Pons (tissue), 1 donor: ENCODE measurements at regions not wholly inside any gene's neighbourhood (a gene's known extent, or its start where the extent isn't known, plus 50 kb on each side); places are given as distances from the start of the nearest gene placed in this dataset.

ENCODE experiments used
- DNase-seq: peaks from one replicate; pipeline ENCODE4 v3.0.0-alpha.2; 2016; ENCODE audit warnings: low spot score

GRCh38 chr15:69576948-69577351, 124.3 kb downstream of the RPLP1 start:
- DNase-seq: no peak

- DNase-seq: no peak
These were observed 124.8 kb downstream of the RPLP1 start for GRCh38 chr15:69577397-69577796.

GRCh38 chr15:69578252-69578651, 125.6 kb downstream of the RPLP1 start:
- DNase-seq: no peak

- no peak for DNase-seq
These were observed 126.4 kb downstream of the RPLP1 start for GRCh38 chr15:69578787-69579583.

- no peak for DNase-seq
These were observed 127.5 kb downstream of the RPLP1 start for GRCh38 chr15:69579950-69580618.

- no peak for DNase-seq
These were observed 131.0 kb downstream of the RPLP1 start for GRCh38 chr15:69583626-69584025.

GRCh38 chr15:69585937-69586336, 133.3 kb downstream of the RPLP1 start:
- no peak for DNase-seq

DNA sequence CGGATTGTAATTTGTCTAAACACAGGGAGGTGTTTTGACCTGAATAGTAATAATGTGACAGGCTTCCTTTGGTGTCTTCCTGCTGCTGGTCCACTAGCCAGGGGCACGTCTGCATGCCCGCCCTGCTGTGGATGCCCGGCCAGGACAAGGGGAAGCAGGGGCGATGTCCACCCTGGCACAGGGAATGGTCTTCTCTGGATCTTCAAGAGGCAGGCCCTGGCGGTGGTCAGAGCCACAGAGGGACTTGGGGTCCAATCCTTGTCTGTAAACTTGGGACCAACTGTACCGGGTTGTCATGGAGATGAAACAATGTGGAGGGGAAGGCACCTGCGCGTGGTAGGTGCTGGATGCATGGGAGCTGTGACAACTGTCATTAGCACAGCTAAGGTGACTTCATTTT, 134.1 kb downstream of the RPLP1 start:
- DNase-seq: no peak

- DNase-seq: no peak
These were observed 135.3 kb downstream of the RPLP1 start for GRCh38 chr15:69587723-69588426.

DNA sequence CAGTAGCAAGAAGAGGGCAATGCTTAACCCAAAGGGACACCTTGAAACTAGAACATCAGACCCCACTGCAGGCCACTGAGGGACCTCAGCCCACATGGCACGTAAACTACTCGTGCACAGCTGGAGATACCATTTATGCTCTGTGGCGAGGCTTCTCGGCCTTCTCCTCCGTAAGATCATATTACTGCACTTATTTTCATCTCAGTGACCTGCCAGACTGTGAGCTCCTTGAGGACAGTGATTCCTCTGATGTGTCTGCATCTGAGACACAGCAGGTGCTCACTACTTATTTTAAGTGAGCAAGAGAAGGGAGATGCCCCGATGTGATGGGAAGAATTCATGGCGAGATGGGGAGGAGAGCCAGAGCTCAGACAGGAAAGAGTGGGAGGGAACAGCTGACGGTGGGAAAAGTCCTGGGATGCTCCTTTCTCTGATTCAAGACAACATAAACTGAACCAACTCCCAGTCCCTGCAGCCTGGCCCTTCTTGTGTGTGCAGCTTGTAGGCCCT, 137.6 kb downstream of the RPLP1 start:
- no peak for DNase-seq

- no peak for DNase-seq
These were observed 138.4 kb downstream of the RPLP1 start for GRCh38 chr15:69590932-69591524.

DNA sequence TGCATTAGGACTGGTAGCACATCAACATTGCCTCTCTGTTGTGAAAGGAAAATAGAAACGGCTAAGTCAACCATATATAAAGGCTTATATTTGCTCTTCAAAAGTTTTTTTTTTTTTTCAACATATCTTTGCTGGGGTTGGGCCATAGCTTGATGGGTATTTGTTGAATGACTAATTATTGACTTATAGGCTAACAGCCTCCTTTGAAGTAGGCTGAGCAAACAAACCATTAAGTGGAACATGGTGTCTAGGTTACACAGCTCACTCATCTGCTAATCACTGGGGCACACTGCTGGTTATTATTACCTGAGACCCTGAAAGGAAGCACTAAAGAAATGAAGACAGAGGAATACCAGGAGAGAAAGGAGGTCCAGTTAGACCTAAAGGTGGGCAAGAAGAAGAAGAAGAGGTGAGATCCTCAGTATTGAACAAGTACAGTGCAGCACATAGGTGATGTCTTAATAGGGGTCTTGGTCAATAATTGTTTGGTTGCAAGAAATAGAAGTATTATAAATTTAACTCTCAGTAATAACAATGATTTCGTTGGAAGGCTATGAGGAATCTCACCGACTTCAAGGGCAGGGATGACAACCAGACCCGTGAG, 139.4 kb downstream of the RPLP1 start:
- no peak for DNase-seq

- DNase-seq: no peak
These were observed 140.3 kb downstream of the RPLP1 start for GRCh38 chr15:69592954-69593353.

DNA sequence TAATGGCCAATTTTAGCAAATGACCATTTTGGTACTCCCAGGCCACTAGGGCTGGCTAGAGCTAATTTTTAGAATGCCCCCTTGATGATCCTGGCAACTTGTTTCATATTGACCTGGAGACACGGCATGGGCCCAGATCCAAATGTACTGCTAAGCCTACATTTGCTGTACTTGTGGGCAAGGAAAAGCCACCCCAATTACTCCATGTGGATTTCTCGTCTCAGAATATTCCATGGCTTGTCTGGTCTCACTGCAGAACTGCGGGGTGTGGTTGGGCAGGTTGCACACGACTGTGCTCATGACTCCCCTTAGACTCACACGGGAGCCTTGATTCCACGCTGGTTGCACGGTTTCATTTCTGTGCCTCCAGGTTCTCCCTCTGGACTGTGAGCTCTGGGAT, 140.9 kb downstream of the RPLP1 start:
- DNase-seq: no peak

GRCh38 chr15:69593981-69594966, 141.7 kb downstream of the RPLP1 start:
- DNase-seq: peak; percentile 21

DNA sequence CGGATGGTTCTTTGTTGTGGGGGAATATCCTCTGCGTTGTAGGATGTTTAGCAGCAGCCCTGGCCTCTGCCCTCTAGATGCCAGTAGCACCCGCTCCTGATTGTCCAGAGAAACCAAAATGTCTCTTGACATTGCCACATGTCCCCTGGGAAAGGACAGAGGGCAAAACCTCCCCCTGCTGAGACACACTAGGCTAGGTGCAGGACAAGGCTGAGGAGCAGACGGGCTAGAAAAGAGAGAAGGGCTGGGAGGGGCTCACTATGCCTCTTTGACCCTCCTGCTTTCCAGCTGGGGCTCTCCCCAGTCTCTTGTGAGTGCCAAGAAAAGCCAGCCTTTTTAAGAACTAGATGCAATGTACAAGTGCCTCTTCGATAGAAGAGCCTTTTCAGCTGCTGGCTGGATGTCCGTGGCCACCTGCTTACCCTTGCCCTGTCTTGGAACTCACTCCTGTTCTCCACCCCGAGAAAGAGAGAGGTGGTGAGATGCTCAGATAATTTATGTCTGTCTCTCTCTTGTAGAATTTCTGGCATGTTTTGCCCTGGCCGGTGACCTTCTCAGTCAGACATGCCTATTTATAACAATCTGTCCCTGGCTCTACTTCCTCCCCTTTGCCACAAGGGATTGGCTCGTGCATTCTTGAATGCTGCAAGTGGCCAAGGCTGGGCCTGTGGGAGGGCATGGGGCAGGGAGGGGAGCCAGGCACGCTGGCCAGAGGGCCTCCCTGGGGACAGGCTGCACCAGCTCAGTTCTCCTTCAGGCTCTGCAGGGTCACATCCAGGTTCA, 142.6 kb downstream of the RPLP1 start:
- peak; percentile 45 for DNase-seq

DNA sequence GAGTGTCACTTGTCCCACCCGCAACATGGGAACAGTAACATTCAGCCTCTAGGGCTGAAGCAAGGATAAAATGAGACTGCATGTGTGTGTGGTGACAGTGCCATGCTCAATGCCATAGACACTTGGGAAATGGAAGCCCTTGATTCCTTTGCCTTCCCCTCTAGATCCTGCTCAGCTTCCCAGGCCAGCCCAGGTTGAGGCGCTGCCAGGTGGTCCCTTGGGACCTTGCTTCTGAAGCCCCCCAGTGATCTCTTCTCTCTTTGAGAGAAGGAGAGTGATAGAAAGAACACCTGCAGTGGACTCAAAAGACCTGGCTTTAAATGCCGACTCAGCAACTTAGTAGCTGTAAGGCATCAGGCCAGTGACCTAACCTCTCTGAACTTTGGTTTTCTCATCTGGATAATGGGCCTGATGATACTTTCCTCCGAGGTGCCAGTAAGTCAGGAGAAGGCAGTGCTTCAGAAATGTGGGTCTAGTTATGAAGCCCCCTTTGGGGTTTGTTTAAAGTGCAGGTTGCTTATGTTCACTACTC, 144.5 kb downstream of the RPLP1 start:
- DNase-seq: no peak

- DNase-seq: no peak
These were observed 146.7 kb downstream of the RPLP1 start for GRCh38 chr15:69599271-69599670.

GRCh38 chr15:69600556-69601085, 148.0 kb downstream of the RPLP1 start:
- no peak for DNase-seq
